ENCODE measurements at regions not wholly inside any gene's neighbourhood (a gene's known extent, or its start where the extent isn't known, plus 50 kb on each side); places are given as distances from the start of the nearest gene placed in this dataset.

GRCh38 chr2:830419-831224, 120.0 kb upstream of the SNTG2 start:
- DNase-seq (ENCODE audit: low read depth) = no peak

- DNase-seq (ENCODE audit: low read depth) = no peak
Observed at GRCh38 chr2:829047-829446, 121.6 kb upstream of the SNTG2 start.

- no peak for DNase-seq (ENCODE audit: low read depth)
Observed at GRCh38 chr2:824954-825353, 125.7 kb upstream of the SNTG2 start.

DNA sequence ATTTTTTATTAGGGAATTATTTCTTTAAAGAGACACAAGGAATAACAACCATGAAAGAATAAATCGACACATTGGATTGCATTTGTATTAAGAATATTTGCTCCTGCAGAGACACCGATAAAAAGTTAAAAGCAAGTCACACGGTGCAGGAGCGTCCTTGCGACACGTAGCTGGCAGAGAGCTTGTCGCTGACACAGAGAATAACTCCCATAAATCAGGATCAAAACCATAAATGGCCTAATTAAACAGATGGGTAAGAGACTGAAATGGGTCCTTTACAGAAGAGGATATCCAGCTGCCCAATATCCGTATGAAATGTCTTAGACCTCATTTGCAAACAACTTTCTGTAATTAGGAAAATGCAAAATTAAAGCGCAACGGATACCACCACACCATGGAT, 126.1 kb upstream of the SNTG2 start:
- no peak for DNase-seq (ENCODE audit: low read depth)

- no peak for DNase-seq (ENCODE audit: low read depth)
Observed at GRCh38 chr2:821546-821945, 129.1 kb upstream of the SNTG2 start.

- DNase-seq (ENCODE audit: low read depth) = no peak
Observed at GRCh38 chr2:819601-820000, 131.0 kb upstream of the SNTG2 start.

GRCh38 chr2:819121-819520, 131.5 kb upstream of the SNTG2 start:
- DNase-seq (ENCODE audit: low read depth) = no peak

GRCh38 chr2:817336-818015, 133.2 kb upstream of the SNTG2 start:
- no peak for DNase-seq (ENCODE audit: low read depth)

GRCh38 chr2:816278-816677, 134.4 kb upstream of the SNTG2 start:
- DNase-seq (ENCODE audit: low read depth) = no peak

GRCh38 chr2:810397-810796, 133.2 kb upstream of the TMEM18 start:
- DNase-seq (ENCODE audit: low read depth) = no peak

DNA sequence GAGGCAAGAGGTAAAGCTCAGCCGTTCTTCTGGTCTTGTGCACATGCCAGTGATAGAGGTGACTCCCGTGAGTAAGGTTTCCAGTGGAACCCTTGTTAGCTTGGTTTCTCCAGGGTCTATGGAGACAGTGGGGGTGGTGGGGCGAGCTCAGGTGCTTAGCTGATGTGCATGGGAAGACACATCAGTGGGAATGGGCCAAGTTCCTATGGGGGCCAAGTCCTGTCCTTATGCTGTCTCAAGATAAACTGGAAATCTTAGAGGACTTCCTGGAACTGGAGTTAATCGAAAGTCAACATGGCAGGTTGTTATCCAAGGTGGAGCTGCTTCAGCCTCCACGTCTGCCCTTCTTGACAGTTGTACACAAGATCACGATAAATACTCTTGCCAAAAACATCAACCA, 130.1 kb upstream of the TMEM18 start:
- DNase-seq (ENCODE audit: low read depth) = no peak

- DNase-seq (ENCODE audit: low read depth) = no peak
Observed at GRCh38 chr2:805664-806063, 128.5 kb upstream of the TMEM18 start.

DNA sequence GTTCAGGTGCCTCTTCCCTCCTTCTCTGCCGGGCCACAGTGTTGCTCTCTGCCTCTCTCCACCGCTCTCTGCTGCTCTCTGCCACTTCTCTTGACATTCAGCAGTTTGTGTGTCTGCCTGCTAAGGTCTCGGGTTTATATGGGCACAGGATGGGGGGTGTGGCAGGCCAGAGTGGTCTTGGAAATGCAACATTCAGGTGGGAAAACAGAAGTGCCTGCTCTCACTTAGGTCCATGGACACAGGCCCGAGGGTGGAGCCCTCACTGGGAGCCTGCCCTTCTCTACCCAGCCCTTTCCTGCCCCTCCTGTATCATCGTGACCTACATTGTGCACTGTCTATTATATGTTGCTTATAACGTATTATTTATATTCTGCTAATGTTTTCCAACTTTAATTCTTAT, 120.8 kb upstream of the TMEM18 start:
- DNase-seq (ENCODE audit: low read depth) = no peak

DNA sequence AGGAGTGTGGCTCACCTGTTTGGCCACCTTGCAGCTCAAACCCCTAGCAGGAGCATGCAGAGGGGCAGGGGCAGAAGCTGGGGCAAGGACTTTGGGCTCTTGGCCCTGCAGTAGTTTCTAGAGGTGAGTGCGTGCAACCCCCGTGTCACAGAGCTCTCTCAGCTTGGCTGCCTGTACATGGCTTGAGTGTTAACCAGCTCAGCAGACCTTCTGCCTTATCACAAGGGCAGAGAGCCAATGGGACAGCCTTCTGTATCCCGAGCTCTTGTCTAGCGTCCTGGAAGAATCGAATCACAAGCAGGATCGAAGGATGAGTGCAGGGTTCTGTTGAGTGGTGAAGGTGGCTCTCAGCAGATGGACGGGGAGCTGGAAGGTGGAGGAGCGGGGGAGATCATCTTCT, 120.3 kb upstream of the TMEM18 start:
- DNase-seq (ENCODE audit: low read depth) = no peak

- no peak for DNase-seq (ENCODE audit: low read depth)
Observed at GRCh38 chr2:796141-796985, 119.2 kb upstream of the TMEM18 start.

- DNase-seq (ENCODE audit: low read depth) = no peak
Observed at GRCh38 chr2:795531-796041, 118.4 kb upstream of the TMEM18 start.

- DNase-seq (ENCODE audit: low read depth) = no peak
Observed at GRCh38 chr2:794554-795241, 117.5 kb upstream of the TMEM18 start.

DNA sequence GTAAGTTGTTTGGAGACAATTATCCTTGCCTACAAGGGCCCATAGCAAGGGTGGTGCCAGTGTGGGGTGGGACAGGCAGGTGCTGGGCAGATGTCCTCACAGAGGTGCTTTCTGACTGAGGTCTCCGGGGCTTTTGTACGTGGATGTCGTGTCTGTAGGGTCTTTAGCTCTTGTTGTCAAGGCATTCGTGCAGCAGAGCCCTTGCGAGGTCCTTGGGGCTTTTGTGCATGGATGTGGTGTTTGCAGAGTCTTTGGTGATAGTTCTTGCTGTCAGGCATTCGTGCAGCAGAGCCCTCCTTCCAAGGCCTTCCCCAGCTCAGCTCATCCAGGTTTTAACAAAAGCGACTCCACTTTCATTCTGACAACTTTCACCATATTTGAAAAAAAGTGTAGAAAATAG, 116.0 kb upstream of the TMEM18 start:
- no peak for DNase-seq (ENCODE audit: low read depth)

- DNase-seq (ENCODE audit: low read depth) = no peak
Observed at GRCh38 chr2:792687-793086, 115.5 kb upstream of the TMEM18 start.

DNA sequence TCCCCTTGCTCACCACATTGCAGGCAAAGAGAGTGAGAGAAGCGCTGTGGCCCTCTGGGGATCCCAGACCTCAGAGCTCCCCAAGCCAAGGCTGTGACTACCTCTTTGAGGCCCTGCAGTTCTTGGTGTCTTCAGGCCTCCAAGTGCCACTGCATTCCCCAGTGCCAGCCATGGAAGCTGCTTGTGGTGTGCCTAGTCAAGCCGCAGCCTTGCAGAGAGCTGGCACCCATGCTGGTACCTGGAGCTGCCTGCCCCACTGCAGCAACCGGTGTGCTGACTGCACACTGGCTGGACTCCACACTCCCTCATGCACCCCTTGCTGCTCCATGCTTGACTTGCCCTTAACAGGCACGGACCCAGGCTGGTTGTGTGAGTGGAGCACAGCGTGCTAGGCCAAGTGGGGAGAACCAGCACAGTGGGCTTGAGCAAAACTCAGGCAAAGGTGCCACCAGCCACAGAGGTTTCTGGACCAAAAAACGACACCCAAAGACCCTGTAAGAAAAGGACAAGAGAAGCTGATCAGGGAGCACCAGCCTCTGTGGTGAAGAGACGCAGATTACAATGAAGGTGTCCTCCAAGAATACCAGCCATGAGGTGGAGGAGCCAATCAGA, 113.5 kb upstream of the TMEM18 start:
- DNase-seq (ENCODE audit: low read depth) = no peak

DNA sequence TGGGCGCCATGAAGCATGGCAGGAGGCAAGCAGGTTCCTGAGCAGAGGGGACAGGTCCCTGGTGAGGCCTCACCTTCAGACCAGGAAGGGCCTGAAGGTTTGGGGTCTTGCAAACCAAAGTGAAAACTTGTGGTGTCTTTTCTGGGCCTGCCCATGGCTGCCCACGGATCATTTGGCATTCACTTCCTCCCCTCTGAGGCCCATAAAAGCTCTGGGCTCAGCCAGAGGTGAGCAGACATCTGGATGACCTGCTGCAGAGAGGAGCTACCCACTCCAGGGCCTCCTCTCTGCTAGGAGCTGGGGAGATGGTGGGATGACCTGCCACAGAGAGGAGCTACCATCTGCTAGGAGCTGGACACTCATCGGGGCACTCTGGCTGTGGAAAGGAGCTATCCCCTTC, 112.9 kb upstream of the TMEM18 start:
- no peak for DNase-seq (ENCODE audit: low read depth)

DNA sequence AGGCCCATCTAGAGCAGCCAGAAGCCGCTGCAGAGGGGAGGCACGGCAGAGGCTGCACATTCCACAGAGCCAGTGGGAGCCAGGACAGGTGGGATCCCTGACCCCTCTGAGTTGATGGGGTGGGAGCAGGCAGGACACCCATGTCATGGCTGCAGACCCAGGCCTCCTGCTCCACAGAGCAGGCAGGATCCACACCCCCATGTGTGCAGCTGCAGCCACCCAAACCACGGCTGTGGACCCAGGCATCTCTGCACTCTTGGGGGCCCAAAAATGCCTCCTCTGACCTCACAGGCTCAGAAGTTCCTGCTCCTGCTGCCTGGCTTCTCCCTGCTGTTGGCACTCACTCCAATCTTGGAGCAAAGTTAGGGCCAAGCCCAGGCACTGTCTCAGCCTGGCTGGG, 112.3 kb upstream of the TMEM18 start:
- DNase-seq (ENCODE audit: low read depth) = no peak

Measured in stimulated activated CD8-positive, alpha-beta memory T cell treated with anti-CD3 and anti-CD28 coated beads, Interleukin-4, amount 100 ng/mL, for 24 hours (primary cell).